ENCODE measurements at regions not wholly inside any gene's neighbourhood (a gene's known extent, or its start where the extent isn't known, plus 50 kb on each side); places are given as distances from the start of the nearest gene placed in this dataset.
A peak's percentile ranks its signal among the peaks of the same experiment; 100 is the strongest.
"Not testable (repeated sequence)": the region's sequence is repeated elsewhere in the genome, so short reads cannot be mapped to it uniquely, and the experiment has no call there.

- in situ Hi-C loops (cut with HindIII; ENCODE audit: low sequenced_read_pairs): no loop called here
Observed at GRCh38 chr9:30329431-30329830, 2055.0 kb upstream of the ACO1 start.

DNA sequence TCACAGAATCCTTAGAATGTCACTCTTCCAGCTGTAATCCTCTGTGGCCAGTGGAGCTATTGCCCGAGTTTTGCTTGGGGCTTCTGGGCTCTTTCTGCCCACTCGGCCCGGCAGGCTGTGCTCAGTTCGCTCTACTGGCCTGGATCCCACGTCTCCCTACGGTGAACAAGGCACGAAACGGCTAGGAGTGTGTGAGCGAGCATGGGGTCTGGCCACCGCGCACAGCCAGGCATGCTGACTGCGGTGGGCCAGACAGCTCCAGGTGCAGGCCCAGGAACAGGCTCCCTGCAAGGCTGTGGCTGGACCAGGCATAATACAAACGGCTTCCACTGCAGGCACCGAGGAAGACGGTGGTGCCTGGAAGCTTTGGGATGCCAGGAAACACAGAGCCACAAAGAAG lies 2035.5 kb upstream of the ACO1 start:
- no peak for DNase-seq (ENCODE audit: low spot score)
- in situ Hi-C loops (cut with HindIII; ENCODE audit: low sequenced_read_pairs): no loop called here

More at GRCh38 chr9:30329431-30329830, 2055.0 kb upstream of the ACO1 start:
- DNase-seq (ENCODE audit: low spot score): no peak

DNA sequence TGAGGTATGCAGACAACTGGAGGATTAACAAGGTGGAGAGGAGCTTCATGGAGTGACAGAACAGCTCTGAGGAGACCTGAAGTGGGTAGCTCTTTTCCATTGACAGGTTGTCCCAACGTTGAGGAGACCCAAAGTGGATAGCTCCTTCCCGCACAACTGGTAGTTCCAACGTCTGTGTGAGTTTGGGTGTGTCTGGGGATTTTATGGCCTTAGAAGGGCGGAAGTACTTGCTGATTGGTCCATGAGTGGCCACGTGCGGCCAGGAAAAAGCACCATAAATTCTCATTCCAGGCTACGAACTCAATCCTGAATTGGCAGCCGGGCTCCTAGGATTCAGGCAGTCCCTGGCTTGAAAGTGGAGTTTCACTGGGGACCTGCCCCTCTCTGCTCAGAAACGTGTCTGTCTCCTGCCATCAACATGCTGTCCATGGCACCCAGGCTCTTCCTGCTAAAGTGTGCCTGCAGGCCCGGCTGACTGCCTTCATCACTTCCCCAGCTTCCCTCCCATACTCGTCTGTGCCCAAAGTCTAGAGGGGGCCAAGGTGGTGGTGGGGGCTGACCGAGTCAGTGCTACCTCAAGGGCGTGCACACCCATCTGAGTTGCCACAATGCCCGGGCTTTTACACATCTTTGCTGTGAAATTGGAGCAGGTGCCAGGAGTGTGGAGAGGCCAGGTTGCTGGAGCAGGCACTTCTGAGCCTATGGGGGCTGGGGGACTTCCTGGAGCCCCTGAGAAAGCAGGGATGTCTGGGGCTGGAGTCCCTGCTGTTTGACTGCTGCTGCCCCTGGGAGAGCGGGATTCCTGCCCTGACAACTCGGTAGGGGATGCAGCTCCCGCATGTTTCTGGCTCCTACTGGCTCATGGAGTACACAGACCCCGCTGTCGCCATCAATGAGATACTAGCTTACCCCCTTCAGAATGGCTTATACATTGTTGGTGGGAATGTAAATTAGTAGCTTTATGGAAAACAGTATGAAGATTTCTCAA lies 2034.6 kb upstream of the ACO1 start:
- in situ Hi-C loops (cut with HindIII; ENCODE audit: low sequenced_read_pairs): no loop called here

GRCh38 chr9:30356221-30356620 lies 2028.2 kb upstream of the ACO1 start:
- DNase-seq (ENCODE audit: low spot score): no peak
- in situ Hi-C loops (cut with HindIII; ENCODE audit: low sequenced_read_pairs): no loop called here

More for the DNA sequence above, 2034.6 kb upstream of the ACO1 start:
- DNase-seq (ENCODE audit: low spot score): no peak

DNA sequence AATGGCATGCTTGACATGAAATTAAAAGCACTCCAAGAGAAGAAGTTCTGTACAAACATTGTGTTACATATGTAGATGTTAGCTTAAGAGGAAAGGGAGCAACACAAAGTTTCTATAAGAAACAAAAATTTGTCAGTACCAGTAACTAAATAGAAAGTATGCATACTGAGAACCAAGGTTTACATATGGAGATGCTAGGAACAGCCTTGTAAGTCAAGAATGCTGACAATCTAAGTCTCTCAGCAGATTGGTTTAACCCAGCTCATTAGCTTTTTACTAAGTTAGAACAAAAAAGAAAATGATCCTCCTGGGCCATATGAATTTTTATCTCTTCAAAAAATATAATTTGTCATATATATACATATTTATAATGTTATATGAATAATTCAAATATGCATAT lies 2022.1 kb upstream of the ACO1 start:
- in situ Hi-C loops (cut with HindIII; ENCODE audit: low sequenced_read_pairs): no loop called here
- DNase-seq (ENCODE audit: low spot score): no peak

DNA sequence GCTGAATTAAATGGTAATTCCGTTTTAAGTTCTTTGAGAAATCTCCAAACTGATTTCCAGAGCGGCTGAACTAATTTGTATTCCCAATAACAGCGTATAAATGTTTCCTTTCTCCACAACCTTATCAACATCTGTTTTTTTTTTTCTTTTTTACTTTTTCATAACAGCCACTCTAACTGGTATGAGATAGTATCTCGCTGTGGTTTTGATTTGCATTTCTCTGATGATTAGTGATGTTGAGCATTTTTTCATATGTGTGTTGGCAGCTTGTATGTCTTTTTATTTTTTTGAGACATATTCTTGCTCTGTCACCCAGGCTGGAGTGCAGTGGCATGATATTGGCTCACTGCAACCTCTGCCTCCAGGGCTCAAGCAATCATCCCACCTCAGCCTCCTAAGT lies 2018.3 kb upstream of the ACO1 start:
- DNase-seq (ENCODE audit: low spot score); in situ Hi-C loops (cut with HindIII; ENCODE audit: low sequenced_read_pairs): not testable (repeated sequence)

DNA sequence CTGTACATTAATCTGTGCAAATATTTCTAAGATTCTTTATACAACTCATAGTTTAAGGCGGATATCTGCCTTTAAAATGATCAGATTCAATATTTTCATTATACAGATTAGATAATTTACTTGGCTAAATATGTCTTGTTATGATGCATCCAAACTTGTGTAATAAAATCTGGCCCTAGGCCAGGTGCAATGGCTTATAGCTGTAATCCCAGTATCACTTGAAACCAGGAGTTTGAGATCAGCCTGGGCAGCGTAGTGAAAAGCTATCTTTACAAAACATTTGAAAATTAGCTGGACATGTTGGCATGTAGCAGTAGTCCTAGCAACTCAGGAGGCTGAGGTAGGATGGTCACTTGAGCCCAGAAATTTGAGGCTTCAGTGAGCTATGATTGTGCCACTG lies 2002.2 kb upstream of the ACO1 start:
- DNase-seq (ENCODE audit: low spot score): peak; percentile 1
- in situ Hi-C loops (cut with HindIII; ENCODE audit: low sequenced_read_pairs): no loop called here

GRCh38 chr9:30410273-30410672 lies 1974.2 kb upstream of the ACO1 start:
- DNase-seq (ENCODE audit: low spot score): no peak
- in situ Hi-C loops (cut with HindIII; ENCODE audit: low sequenced_read_pairs): no loop called here

DNA sequence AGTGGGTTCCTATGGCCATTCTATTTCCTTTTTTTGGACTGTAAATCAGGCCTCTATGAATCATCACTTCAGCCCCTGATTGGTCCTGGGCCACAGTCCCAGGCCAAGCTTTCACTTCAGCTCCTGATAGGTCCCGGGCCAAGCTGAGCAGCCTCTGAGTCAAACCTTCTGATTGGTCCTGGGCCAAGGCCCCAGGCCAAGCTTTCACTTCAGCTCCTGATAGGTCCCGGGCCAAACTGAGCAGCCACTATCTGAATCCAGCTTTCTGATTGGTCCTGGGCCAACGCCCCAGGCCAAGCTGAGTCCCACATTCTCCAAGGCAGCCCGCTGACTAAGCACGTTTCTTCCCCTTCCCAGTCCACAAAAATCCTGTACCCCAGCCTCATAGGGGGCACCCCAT lies 1972.9 kb upstream of the ACO1 start:
- in situ Hi-C loops (cut with HindIII; ENCODE audit: low sequenced_read_pairs): no loop called here
- DNase-seq (ENCODE audit: low spot score): no peak

- in situ Hi-C loops (cut with HindIII; ENCODE audit: low sequenced_read_pairs): no loop called here
- no peak for DNase-seq (ENCODE audit: low spot score)
Observed at GRCh38 chr9:30459156-30459555, 1925.3 kb upstream of the ACO1 start.

GRCh38 chr9:30476826-30477225 lies 1907.6 kb upstream of the ACO1 start:
- DNase-seq (ENCODE audit: low spot score): no peak
- in situ Hi-C loops (cut with HindIII; ENCODE audit: low sequenced_read_pairs): no loop called here

DNA sequence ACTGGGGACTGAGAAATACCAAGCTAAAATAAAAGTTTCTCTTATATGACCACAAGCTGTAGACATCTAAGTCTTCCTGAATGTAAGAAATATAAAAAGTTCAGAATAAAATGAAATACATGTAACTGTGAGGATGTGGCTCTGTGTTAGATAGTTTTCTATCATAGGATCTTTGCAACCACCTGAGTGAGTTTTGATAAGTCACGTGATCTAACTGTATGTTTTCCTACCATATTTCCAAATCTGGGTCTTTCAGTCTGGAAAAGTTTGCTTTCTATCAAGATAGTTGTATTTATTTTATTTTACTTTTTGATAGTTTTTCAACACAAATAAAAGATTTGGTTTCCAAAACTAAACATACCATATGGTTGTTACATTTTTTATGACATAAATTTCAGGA lies 1905.8 kb upstream of the ACO1 start:
- in situ Hi-C loops (cut with HindIII; ENCODE audit: low sequenced_read_pairs): no loop called here
- DNase-seq (ENCODE audit: low spot score): no peak

- in situ Hi-C loops (cut with HindIII; ENCODE audit: low sequenced_read_pairs): no loop called here
- DNase-seq (ENCODE audit: low spot score): no peak
Observed at GRCh38 chr9:30482499-30482898, 1901.9 kb upstream of the ACO1 start.

DNA sequence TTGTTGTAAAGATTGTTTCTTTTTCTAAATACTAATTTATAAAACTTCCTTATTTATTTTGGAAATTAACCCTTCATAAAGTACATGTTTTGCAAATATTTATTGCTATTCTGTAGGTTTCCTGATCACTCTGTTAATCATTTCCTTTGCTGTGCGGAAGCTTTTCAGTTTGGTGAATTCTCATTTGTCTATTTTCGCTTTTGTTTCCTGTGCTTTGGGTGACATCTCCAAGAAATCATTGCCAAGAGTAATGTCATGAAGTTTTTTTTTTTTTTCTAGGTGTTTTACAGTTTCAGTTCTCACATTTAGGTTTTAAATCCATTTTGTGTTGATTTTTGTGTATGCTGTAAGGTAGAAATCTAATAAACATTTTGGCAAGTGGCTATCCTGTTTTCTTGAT lies 1899.8 kb upstream of the ACO1 start:
- in situ Hi-C loops (cut with HindIII; ENCODE audit: low sequenced_read_pairs): no loop called here
- no peak for DNase-seq (ENCODE audit: low spot score)

DNA sequence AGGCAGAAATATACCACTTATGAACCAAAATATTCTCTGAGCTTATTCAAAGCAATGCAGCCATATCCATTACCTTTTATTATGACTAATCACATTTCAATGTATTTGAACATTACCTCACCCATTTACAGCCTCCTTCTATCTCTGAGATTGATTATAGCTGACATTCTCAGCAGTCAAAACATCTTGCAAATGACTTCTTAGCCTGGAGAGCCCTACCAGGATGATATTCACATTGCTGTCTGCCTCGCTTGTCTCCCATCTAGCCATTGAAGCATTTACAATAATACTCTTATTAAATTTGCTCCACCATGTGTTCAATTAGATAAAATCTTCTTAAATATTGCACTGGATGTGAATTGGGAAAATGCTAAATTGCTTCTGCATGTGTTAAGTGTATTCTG lies 1879.9 kb upstream of the ACO1 start:
- no peak for DNase-seq (ENCODE audit: low spot score)
- in situ Hi-C loops (cut with HindIII; ENCODE audit: low sequenced_read_pairs): no loop called here

DNA sequence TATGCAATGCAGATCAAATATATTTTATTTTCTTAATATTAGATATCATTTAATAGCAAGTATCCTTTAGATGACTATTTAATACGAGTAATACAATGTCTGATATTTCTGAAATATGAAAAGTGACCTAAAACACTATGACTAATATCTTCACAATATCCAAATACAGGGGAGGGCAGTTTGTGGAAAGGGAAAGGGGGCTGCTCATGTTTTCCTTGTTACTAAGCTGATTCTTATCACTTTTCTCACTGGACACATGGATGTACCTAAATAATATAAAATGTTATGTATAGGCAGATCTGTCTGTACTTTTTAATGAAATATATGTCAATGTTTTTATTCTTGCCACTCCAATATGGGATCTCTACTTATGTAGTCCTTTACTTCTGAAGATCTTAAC lies 1879.1 kb upstream of the ACO1 start:
- in situ Hi-C loops (cut with HindIII; ENCODE audit: low sequenced_read_pairs): no loop called here
- DNase-seq (ENCODE audit: low spot score): no peak

GRCh38 chr9:30506749-30507148 lies 1877.7 kb upstream of the ACO1 start:
- no peak for DNase-seq (ENCODE audit: low spot score)
- in situ Hi-C loops (cut with HindIII; ENCODE audit: low sequenced_read_pairs): no loop called here

GRCh38 chr9:30507166-30507565 lies 1877.3 kb upstream of the ACO1 start:
- no peak for DNase-seq (ENCODE audit: low spot score)
- in situ Hi-C loops (cut with HindIII; ENCODE audit: low sequenced_read_pairs): no loop called here

- no peak for DNase-seq (ENCODE audit: low spot score)
- in situ Hi-C loops (cut with HindIII; ENCODE audit: low sequenced_read_pairs): no loop called here
Observed at GRCh38 chr9:30511666-30512065, 1872.8 kb upstream of the ACO1 start.

GRCh38 chr9:30519166-30519565 lies 1865.3 kb upstream of the ACO1 start:
- DNase-seq (ENCODE audit: low spot score): no peak
- in situ Hi-C loops (cut with HindIII; ENCODE audit: low sequenced_read_pairs): no loop called here

DNA sequence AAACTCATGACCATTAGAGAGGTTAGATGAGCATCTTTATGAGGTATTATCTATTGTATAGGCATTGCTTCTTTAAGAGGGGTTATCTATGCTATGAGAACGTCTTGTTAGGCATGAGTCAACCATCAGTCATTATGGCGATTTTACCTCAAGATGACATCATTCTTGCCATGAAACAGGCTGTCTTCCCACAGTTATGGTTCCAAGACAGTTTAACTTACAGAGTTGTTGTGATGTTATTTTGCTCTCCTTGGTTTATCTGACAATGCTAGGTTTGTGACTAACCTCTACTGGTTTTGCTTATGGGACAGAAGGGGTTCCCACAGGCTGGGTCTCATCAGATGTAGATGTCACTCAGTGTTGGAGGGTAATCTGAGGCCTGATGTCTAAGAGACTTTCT lies 1864.7 kb upstream of the ACO1 start:
- no peak for DNase-seq (ENCODE audit: low spot score)
- in situ Hi-C loops (cut with HindIII; ENCODE audit: low sequenced_read_pairs): no loop called here

Data from G401 (cell line).